ENCODE measurements at regions not wholly inside any gene's neighbourhood (a gene's known extent, or its start where the extent isn't known, plus 50 kb on each side); places are given as distances from the start of the nearest gene placed in this dataset.

GRCh38 chr2:43032213-43033015, 194.0 kb downstream of the ZFP36L2 start:
- peaks cover 7% of the 10 kb centered on the region for H3K4me1 ChIP-seq
- no peaks in the 10 kb centered on the region for H3K36me3 ChIP-seq
- intact Hi-C loops (cut with DNase I), result loop anchor here (10.0 kb wide), 1 partner anchor 92 kb away; no protein-coding TSS in a partner anchor
- no peaks in the 10 kb centered on the region for H3K27me3 ChIP-seq
- H3K9ac ChIP-seq (ENCODE audit: low read depth in 2 of 2, low read length in 2 of 2), result peak overlapping the region; percentile 28 to 89
- no peak overlapping the region for H3K4me3 ChIP-seq
- H3K27ac ChIP-seq, result peak overlapping the region; percentile 75
- DNase-seq, result peak; percentile 91
- no peak for TF ChIP-seq CTCF (IDR thresholded peaks at IDR 0.05)
- no peaks in the 10 kb centered on the region for H3K9me3 ChIP-seq

- no peak for DNase-seq
- Histone ChIP-seq H3K4me3 (no peak overlapping the region), H3K36me3 (no peaks in the 10 kb centered on the region), H3K9me3 (no peaks in the 10 kb centered on the region), H3K27me3 (no peaks in the 10 kb centered on the region), H3K9ac (ENCODE audit: low read depth in 2 of 2, low read length in 2 of 2) (peak overlapping the region; percentile 28 to 79), H3K27ac (peak overlapping the region; percentile 75), H3K4me1 (peaks cover 7% of the 10 kb centered on the region)
- intact Hi-C loops (cut with DNase I), result loop anchor here (10.0 kb wide), 1 partner anchor 93 kb away; no protein-coding TSS in a partner anchor
- no peak for TF ChIP-seq CTCF (IDR thresholded peaks at IDR 0.05)
Observed at GRCh38 chr2:43031471-43032212, 194.8 kb downstream of the ZFP36L2 start.

- no peaks in the 10 kb centered on the region for H3K36me3 ChIP-seq
- H3K27me3 ChIP-seq, result no peaks in the 10 kb centered on the region
- TF ChIP-seq CTCF (IDR thresholded peaks at IDR 0.05), result no peak
- H3K27ac ChIP-seq, result no peak overlapping the region
- peaks cover 7% of the 10 kb centered on the region for H3K4me1 ChIP-seq
- no peak for DNase-seq
- H3K9ac ChIP-seq (ENCODE audit: low read depth in 2 of 2, low read length in 2 of 2), result no peak overlapping the region
- intact Hi-C loops (cut with DNase I), result loop anchor here (10.0 kb wide), 1 partner anchor 94 kb away; no protein-coding TSS in a partner anchor
- no peak overlapping the region for H3K4me3 ChIP-seq
- H3K9me3 ChIP-seq, result no peaks in the 10 kb centered on the region
Observed at GRCh38 chr2:43030551-43031307, 195.7 kb downstream of the ZFP36L2 start.

GRCh38 chr2:43029186-43029585, 197.2 kb downstream of the ZFP36L2 start:
- no peak for DNase-seq
- Histone ChIP-seq H3K27me3 (no peaks in the 10 kb centered on the region), H3K36me3 (no peaks in the 10 kb centered on the region), H3K9me3 (no peaks in the 10 kb centered on the region), H3K4me1 (peaks cover 7% of the 10 kb centered on the region), H3K27ac (no peak overlapping the region), H3K4me3 (no peak overlapping the region), H3K9ac (ENCODE audit: low read depth in 2 of 2, low read length in 2 of 2) (peak overlapping the region in 1 of 2 donors; percentile 31)
- intact Hi-C loops (cut with DNase I), result no loop called here
- no peak for TF ChIP-seq CTCF (IDR thresholded peaks at IDR 0.05)

GRCh38 chr2:43028188-43028587, 198.2 kb downstream of the ZFP36L2 start:
- Histone ChIP-seq H3K4me1 (peaks cover 7% of the 10 kb centered on the region), H3K36me3 (no peaks in the 10 kb centered on the region), H3K27ac (no peak overlapping the region), H3K27me3 (no peaks in the 10 kb centered on the region), H3K9ac (ENCODE audit: low read depth in 2 of 2, low read length in 2 of 2) (no peak overlapping the region), H3K9me3 (no peaks in the 10 kb centered on the region), H3K4me3 (no peak overlapping the region)
- no peak for DNase-seq
- intact Hi-C loops (cut with DNase I), result no loop called here
- no peak for TF ChIP-seq CTCF (IDR thresholded peaks at IDR 0.05)
